ENCODE measurements at regions not wholly inside any gene's neighbourhood (a gene's known extent, or its start where the extent isn't known, plus 50 kb on each side); places are given as distances from the start of the nearest gene placed in this dataset.

DNA sequence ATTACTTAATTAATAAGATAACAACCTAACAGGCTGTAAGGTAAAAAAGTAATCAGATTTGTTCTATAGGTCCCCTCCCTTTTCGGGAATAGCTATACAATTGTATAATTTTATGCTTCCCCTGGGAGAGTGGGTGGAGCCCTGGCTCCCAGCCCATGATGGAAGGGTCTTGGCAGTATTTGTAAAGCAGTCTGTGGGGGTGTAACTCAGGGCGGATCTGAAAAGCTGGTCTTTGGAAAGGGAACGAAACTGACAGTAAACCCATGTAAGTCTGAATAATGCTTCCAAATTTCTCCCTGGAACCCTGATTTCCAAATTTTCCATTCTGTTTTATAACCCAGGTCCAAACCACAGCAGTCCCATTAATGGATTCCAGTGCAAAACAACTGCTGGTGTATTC is 110.4 kb downstream of the DAD1 start:
- TF ChIP-seq SIN3A (IDR thresholded peaks at IDR 0.05; ENCODE audit: borderline replicate concordance, insufficient read depth, low read length), result no peak
- no peak for TF ChIP-seq POLR2AphosphoS5 (IDR thresholded peaks at IDR 0.05; ENCODE audit: low read depth, low read length)
- no peak for TF ChIP-seq TAF1 (IDR thresholded peaks at IDR 0.05; ENCODE audit: borderline replicate concordance, insufficient read depth, low read length)
- TF ChIP-seq, protein P1, sequence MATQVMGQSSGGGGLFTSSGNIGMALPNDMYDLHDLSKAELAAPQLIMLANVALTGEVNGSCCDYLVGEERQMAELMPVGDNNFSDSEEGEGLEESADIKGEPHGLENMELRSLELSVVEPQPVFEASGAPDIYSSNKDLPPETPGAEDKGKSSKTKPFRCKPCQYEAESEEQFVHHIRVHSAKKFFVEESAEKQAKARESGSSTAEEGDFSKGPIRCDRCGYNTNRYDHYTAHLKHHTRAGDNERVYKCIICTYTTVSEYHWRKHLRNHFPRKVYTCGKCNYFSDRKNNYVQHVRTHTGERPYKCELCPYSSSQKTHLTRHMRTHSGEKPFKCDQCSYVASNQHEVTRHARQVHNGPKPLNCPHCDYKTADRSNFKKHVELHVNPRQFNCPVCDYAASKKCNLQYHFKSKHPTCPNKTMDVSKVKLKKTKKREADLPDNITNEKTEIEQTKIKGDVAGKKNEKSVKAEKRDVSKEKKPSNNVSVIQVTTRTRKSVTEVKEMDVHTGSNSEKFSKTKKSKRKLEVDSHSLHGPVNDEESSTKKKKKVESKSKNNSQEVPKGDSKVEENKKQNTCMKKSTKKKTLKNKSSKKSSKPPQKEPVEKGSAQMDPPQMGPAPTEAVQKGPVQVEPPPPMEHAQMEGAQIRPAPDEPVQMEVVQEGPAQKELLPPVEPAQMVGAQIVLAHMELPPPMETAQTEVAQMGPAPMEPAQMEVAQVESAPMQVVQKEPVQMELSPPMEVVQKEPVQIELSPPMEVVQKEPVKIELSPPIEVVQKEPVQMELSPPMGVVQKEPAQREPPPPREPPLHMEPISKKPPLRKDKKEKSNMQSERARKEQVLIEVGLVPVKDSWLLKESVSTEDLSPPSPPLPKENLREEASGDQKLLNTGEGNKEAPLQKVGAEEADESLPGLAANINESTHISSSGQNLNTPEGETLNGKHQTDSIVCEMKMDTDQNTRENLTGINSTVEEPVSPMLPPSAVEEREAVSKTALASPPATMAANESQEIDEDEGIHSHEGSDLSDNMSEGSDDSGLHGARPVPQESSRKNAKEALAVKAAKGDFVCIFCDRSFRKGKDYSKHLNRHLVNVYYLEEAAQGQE (IDR thresholded peaks at IDR 0.05; ENCODE audit: insufficient read depth in 1 of 2, low read depth in 2 of 2, low read length in 2 of 2), result no peak

Measured in PFSK-1 (cell line).